Panc1 (cell line): ENCODE measurements at regions not wholly inside any gene's neighbourhood (a gene's known extent, or its start where the extent isn't known, plus 50 kb on each side); places are given as distances from the start of the nearest gene placed in this dataset.

Source experiments
- ATAC-seq: fragments of 200-7000 bp; cut with Tn5 transposase; 2 replicates; pipeline ENCODE4 v1.9.1; 2020; ENCODE audit warnings: mild to moderate bottlenecking, moderate library complexity
- BruUV-seq: library from RNA; stranded (reverse); fragments of 400-500 nt; replicated peaks from 2 replicates; lab custom pipeline; 2021; lab: Mats Ljungman, UMichigan
- CTCF ChIA-PET: fragments of 300-600 bp; sonication (Branson Sonifier 250); formaldehyde crosslinking; loops from one replicate; lab custom pipeline; 2022; ENCODE audit warnings: antibody characterized with exemption; lab: Charles Lee
- POLR2A ChIA-PET: fragments of 300-600 bp; sonication (Branson Sonifier 250); formaldehyde crosslinking; loops from one replicate; lab custom pipeline; 2022; ENCODE audit warnings: antibody characterized with exemption; lab: Charles Lee
- DNase-seq: peaks from one replicate; pipeline ENCODE4 v3.0.0-alpha.2; 2010; ENCODE audit warnings: low read depth, low spot score
- H3K27ac ChIP-seq: 2 replicates; pipeline ENCODE4 v1.5.1; 2011; ENCODE audit warnings: mild to moderate bottlenecking, low read length, inconsistent platforms
- H3K27me3 ChIP-seq: fragments of 200-500 bp; sonication (Bioruptor generic); 2 replicates; pipeline ENCODE4 v1.6.0; 2014; ENCODE audit warnings: low read length, inconsistent platforms; ENCODE audit not compliant: control insufficient read depth, insufficient read depth
- H3K36me3 ChIP-seq: fragments of 200-500 bp; sonication (Bioruptor generic); 2 replicates; pipeline ENCODE4 v1.5.1; 2014; ENCODE audit warnings: inconsistent platforms, mild to moderate bottlenecking, low read length, moderate library complexity; ENCODE audit not compliant: control insufficient read depth, insufficient read depth
- H3K4me1 ChIP-seq: 2 replicates; pipeline ENCODE4 v1.5.1; 2011; ENCODE audit warnings: inconsistent platforms, mild to moderate bottlenecking, low read length, moderate library complexity; ENCODE audit not compliant: control insufficient read depth, insufficient read depth
- H3K4me3 ChIP-seq, 2 experiments: 2 replicates each; pipeline ENCODE4 v1.5.1; 2011 to 2012; ENCODE audit warnings: low read depth in 2 of 2, low read length in 2 of 2, mild to moderate bottlenecking in 2 of 2, inconsistent platforms in 1 of 2, moderate library complexity in 1 of 2
- H3K9me3 ChIP-seq: fragments of 200-500 bp; sonication (Bioruptor generic); 2 replicates; pipeline ENCODE4 v1.5.1; 2014; ENCODE audit warnings: low read depth, mild to moderate bottlenecking, inconsistent platforms, low read length, moderate library complexity; ENCODE audit not compliant: control insufficient read depth, insufficient read depth
- CTCF ChIP-seq: fragments of 450-650 bp; IDR thresholded peaks from 2 replicates; pipeline ENCODE4 v1.5.1; 2017; ENCODE audit warnings: mild to moderate bottlenecking
- POLR2AphosphoS5 ChIP-seq: IDR thresholded peaks from 2 replicates; pipeline ENCODE4 v1.6.1; 2012; ENCODE audit warnings: mild to moderate bottlenecking, low read depth, low read length, moderate library complexity
- REST ChIP-seq, 2 experiments: IDR thresholded peaks; 2 replicates each; pipeline ENCODE4 v1.6.1; 2011 to 2012; ENCODE audit warnings: low read depth in 2 of 2, control low read depth in 1 of 2, low read length in 1 of 2, mild to moderate bottlenecking in 1 of 2, moderate library complexity in 1 of 2; ENCODE audit not compliant: insufficient read depth in 1 of 2
- SIN3A ChIP-seq: IDR thresholded peaks from 2 replicates; pipeline ENCODE4 v1.6.1; 2012; ENCODE audit warnings: low read depth, mild to moderate bottlenecking, low read length, moderate library complexity, borderline replicate concordance; ENCODE audit not compliant: insufficient read depth
- TCF7L2 ChIP-seq: IDR thresholded peaks from 2 replicates; pipeline ENCODE4 v1.6.1; 2011; ENCODE audit warnings: mild to moderate bottlenecking, low read depth, low read length, inconsistent platforms
- in situ Hi-C: cut with HindIII; loops from 2 replicates; pipeline ENCODE4 v1.10.0; 2016; ENCODE audit warnings: low sequenced_read_pairs, low pct_unique_long_range_greater_than_20kb
- intact Hi-C: fragments of 100-400 bp; cut with micrococcal nuclease; formaldehyde crosslinking; loops from one replicate; pipeline ENCODE4 v1.10.0; 2022; ENCODE audit not compliant: unreplicated experiment

GRCh38 chr20:22369100-22369499 is 215.3 kb downstream of the FOXA2 start:
- TF ChIP-seq TCF7L2 (no peak), SIN3A (no peak), REST (IDR thresholded peaks at IDR 0.05; ENCODE audit: insufficient read depth in 1 of 2, low read depth in 2 of 2, low read length in 1 of 2) (no peak), POLR2AphosphoS5 (no peak), CTCF (no peak)
- no peaks in the 10 kb centered on the region for H3K4me1 ChIP-seq
- H3K27ac ChIP-seq, result no peak overlapping the region
- no peak overlapping the region for H3K4me3 ChIP-seq
- no peak for DNase-seq
- BruUV-seq, result no TSS peak
- no peaks in the 10 kb centered on the region for H3K27me3 ChIP-seq
- no peaks in the 10 kb centered on the region for H3K36me3 ChIP-seq
- intact Hi-C loops, result no loop called here
- ATAC-seq, result no peak
- H3K9me3 ChIP-seq, result no peaks in the 10 kb centered on the region
- in situ Hi-C loops, result no loop called here
- CTCF ChIA-PET, result interaction anchor here (0.7 kb wide), 1 partner anchor 205 kb away, joined by 5 read pairs; no protein-coding TSS in a partner anchor
- POLR2A ChIA-PET, result no interaction called here

- ChIA-PET POLR2A (no interaction called here), CTCF (no interaction called here)
- DNase-seq (no peak), ATAC-seq (no peak)
- Histone ChIP-seq H3K27ac (no peak overlapping the region), H3K36me3 (no peaks in the 10 kb centered on the region), H3K27me3 (no peaks in the 10 kb centered on the region), H3K9me3 (no peaks in the 10 kb centered on the region), H3K4me3 (no peak overlapping the region), H3K4me1 (no peaks in the 10 kb centered on the region)
- in situ Hi-C loops, result no loop called here
- no TSS peak for BruUV-seq
- TF ChIP-seq POLR2AphosphoS5 (no peak), SIN3A (no peak), REST (IDR thresholded peaks at IDR 0.05; ENCODE audit: insufficient read depth in 1 of 2, low read depth in 2 of 2, low read length in 1 of 2) (no peak), TCF7L2 (no peak), CTCF (no peak)
- intact Hi-C loops, result no loop called here
These were observed 216.1 kb downstream of the FOXA2 start for GRCh38 chr20:22368235-22368634.
